ENCODE measurements at regions not wholly inside any gene's neighbourhood (a gene's known extent, or its start where the extent isn't known, plus 50 kb on each side); places are given as distances from the start of the nearest gene placed in this dataset.

- TF ChIP-seq FOXA2 (IDR thresholded peaks at IDR 0.05): no peak
- TF ChIP-seq HNF4A (conservative IDR thresholded peaks at IDR 0.05): no peak
- TF ChIP-seq TAF1 (conservative IDR thresholded peaks at IDR 0.05): no peak
- TF ChIP-seq, protein P1, sequence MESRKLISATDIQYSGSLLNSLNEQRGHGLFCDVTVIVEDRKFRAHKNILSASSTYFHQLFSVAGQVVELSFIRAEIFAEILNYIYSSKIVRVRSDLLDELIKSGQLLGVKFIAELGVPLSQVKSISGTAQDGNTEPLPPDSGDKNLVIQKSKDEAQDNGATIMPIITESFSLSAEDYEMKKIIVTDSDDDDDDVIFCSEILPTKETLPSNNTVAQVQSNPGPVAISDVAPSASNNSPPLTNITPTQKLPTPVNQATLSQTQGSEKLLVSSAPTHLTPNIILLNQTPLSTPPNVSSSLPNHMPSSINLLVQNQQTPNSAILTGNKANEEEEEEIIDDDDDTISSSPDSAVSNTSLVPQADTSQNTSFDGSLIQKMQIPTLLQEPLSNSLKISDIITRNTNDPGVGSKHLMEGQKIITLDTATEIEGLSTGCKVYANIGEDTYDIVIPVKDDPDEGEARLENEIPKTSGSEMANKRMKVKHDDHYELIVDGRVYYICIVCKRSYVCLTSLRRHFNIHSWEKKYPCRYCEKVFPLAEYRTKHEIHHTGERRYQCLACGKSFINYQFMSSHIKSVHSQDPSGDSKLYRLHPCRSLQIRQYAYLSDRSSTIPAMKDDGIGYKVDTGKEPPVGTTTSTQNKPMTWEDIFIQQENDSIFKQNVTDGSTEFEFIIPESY (IDR thresholded peaks at IDR 0.05): no peak
- no peak for TF ChIP-seq JUND (IDR thresholded peaks at IDR 0.05)
- no peak for TF ChIP-seq GABPA (IDR thresholded peaks at IDR 0.05 in 1 of 2, conservative IDR thresholded peaks at IDR 0.05 in 1 of 2)
- no peak for TF ChIP-seq NR2F2 (IDR thresholded peaks at IDR 0.05)
- TF ChIP-seq EGR1 (IDR thresholded peaks at IDR 0.05; ENCODE audit: low read depth in 2 of 2): no peak
- no peak for TF ChIP-seq RXRA (IDR thresholded peaks at IDR 0.05)
- TF ChIP-seq, protein P2, sequence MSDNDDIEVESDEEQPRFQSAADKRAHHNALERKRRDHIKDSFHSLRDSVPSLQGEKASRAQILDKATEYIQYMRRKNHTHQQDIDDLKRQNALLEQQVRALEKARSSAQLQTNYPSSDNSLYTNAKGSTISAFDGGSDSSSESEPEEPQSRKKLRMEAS (IDR thresholded peaks at IDR 0.05): no peak
- no peak for TF ChIP-seq YY1 (IDR thresholded peaks at IDR 0.05)
- TF ChIP-seq REST (IDR thresholded peaks at IDR 0.05): no peak
- TF ChIP-seq RAD21 (IDR thresholded peaks at IDR 0.05): no peak
- no peak for TF ChIP-seq FOXA1 (IDR thresholded peaks at IDR 0.05)
- no peak for TF ChIP-seq ATF3 (IDR thresholded peaks at IDR 0.05)
- TF ChIP-seq, protein P3, sequence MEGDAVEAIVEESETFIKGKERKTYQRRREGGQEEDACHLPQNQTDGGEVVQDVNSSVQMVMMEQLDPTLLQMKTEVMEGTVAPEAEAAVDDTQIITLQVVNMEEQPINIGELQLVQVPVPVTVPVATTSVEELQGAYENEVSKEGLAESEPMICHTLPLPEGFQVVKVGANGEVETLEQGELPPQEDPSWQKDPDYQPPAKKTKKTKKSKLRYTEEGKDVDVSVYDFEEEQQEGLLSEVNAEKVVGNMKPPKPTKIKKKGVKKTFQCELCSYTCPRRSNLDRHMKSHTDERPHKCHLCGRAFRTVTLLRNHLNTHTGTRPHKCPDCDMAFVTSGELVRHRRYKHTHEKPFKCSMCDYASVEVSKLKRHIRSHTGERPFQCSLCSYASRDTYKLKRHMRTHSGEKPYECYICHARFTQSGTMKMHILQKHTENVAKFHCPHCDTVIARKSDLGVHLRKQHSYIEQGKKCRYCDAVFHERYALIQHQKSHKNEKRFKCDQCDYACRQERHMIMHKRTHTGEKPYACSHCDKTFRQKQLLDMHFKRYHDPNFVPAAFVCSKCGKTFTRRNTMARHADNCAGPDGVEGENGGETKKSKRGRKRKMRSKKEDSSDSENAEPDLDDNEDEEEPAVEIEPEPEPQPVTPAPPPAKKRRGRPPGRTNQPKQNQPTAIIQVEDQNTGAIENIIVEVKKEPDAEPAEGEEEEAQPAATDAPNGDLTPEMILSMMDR (IDR thresholded peaks at IDR 0.05; ENCODE audit: low read depth, low read length, missing input control): no peak
- TF ChIP-seq SP1 (IDR thresholded peaks at IDR 0.05): no peak
- TF ChIP-seq HNF4G (IDR thresholded peaks at IDR 0.05): no peak
- 55% methylated on average over 3 of the region's 3 CpGs for WGBS
- no peaks in the 10 kb centered on the region for H3K27me3 ChIP-seq (ENCODE audit: control insufficient read depth in 4 of 4, insufficient read depth in 4 of 4, low read length in 3 of 4)
- no peak overlapping the region for H3K27ac ChIP-seq (ENCODE audit: low read depth in 1 of 2, low read length in 2 of 2)
- no peak overlapping the region for H3K4me3 ChIP-seq (ENCODE audit: low read depth in 1 of 3, low read length in 3 of 3)
- DNase-seq (ENCODE audit: low spot score): no peak
- H3K36me3 ChIP-seq (ENCODE audit: control insufficient read depth in 4 of 4, insufficient read depth in 3 of 4, low read depth in 1 of 4, low read length in 3 of 4): no peaks in the 10 kb centered on the region
- H3K9me3 ChIP-seq (ENCODE audit: control insufficient read depth in 4 of 4, low read length in 3 of 4): no peaks in the 10 kb centered on the region
- no peaks in the 10 kb centered on the region for H3K4me1 ChIP-seq (ENCODE audit: control insufficient read depth in 4 of 4, insufficient read depth in 4 of 4, low read length in 3 of 4)
- no peak overlapping the region for H3K9ac ChIP-seq (ENCODE audit: low read depth in 1 of 2, low read length in 2 of 2)
Observed at GRCh38 chr9:85431339-85432102, 310.2 kb downstream of the AGTPBP1 start.
